B cell (primary cell): ENCODE measurements at regions not wholly inside any gene's neighbourhood (a gene's known extent, or its start where the extent isn't known, plus 50 kb on each side); places are given as distances from the start of the nearest gene placed in this dataset.

ENCODE experiments used
- ATAC-seq: fragments of 200-7000 bp; cut with Tn5 transposase; one replicate; pipeline ENCODE4 v1.10.0; 2021; ENCODE audit warnings: low read depth, mild to moderate bottlenecking, moderate number of reproducible peaks, moderate library complexity
- CTCF ChIA-PET: fragments of 350-600 bp; sonication (Branson Sonifier 250); formaldehyde crosslinking; loops from one replicate; lab custom pipeline; 2021; ENCODE audit warnings: antibody characterized with exemption, inconsistent platforms; lab: Charles Lee
- POLR2A ChIA-PET: fragments of 350-600 bp; sonication (Branson Sonifier 250); formaldehyde crosslinking; loops from one replicate; lab custom pipeline; 2021; ENCODE audit warnings: antibody characterized with exemption; lab: Charles Lee
- DNase-seq: peaks from one replicate; pipeline ENCODE4 v3.0.0; 2013
- H2AFZ ChIP-seq: 2 replicates; pipeline ENCODE4 v1.6.1; 2012; ENCODE audit warnings: mild to moderate bottlenecking, low read depth, low read length; ENCODE audit not compliant: insufficient read depth, poor library complexity, severe bottlenecking
- H3K27ac ChIP-seq, 2 donors: 1 replicate in 1 of 2; 2 replicates in 1 of 2; pipeline ENCODE4 v1.5.1; 2012 to 2013; ENCODE audit warnings: low read length in 2 of 2, mild to moderate bottlenecking in 2 of 2, moderate library complexity in 1 of 2
- H3K27me3 ChIP-seq, 4 experiments: fragments of 200-600 bp in 1 of 4; sonication (generic) in 1 of 4; replicated peaks in 1 of 4; 1 replicate in 2 of 4; 2 replicates in 2 of 4; pipeline versions ENCODE4 v1.6.1 to v1.7.0; 2013 to 2016; ENCODE audit warnings: low read length in 3 of 4, mild to moderate bottlenecking in 2 of 4, mixed read lengths in 1 of 4, moderate library complexity in 1 of 4; ENCODE audit not compliant: insufficient read depth in 4 of 4, control insufficient read depth in 3 of 4; ENCODE audit errors: control extremely low read depth in 1 of 4
- H3K36me3 ChIP-seq, 2 experiments: replicated peaks in 1 of 2; 1 replicate in 1 of 2; 2 replicates in 1 of 2; pipeline versions ENCODE4 v1.6.1 to v1.7.1; 2013; ENCODE audit warnings: low read length in 1 of 2; ENCODE audit not compliant: insufficient read depth in 2 of 2, control insufficient read depth in 1 of 2; ENCODE audit errors: control extremely low read depth in 1 of 2, extremely low read depth in 1 of 2
- H3K4me1 ChIP-seq, 2 donors: fragments of 200-600 bp in 1 of 2; sonication (generic) in 1 of 2; 1 replicate in 1 of 2; 2 replicates in 1 of 2; pipeline versions ENCODE4 v1.5.1 to v1.6.1; 2013 to 2017; ENCODE audit warnings: low read length in 2 of 2; ENCODE audit not compliant: control insufficient read depth in 2 of 2, insufficient read depth in 2 of 2
- H3K4me2 ChIP-seq: replicated peaks from 2 replicates; pipeline ENCODE3; 2012; ENCODE audit warnings: mild to moderate bottlenecking, low read depth, low read length; ENCODE audit not compliant: poor library complexity, severe bottlenecking
- H3K4me3 ChIP-seq, 5 experiments: fragments of 200-600 bp in 1 of 5; sonication (generic) in 1 of 5; 1 replicate in 3 of 5; 2 replicates in 2 of 5; pipeline versions ENCODE4 v1.5.1 to v1.7.0; 2011 to 2016; ENCODE audit warnings: low read length in 4 of 5, mild to moderate bottlenecking in 4 of 5, low read depth in 2 of 5, control low read depth in 1 of 5, moderate library complexity in 1 of 5; ENCODE audit not compliant: insufficient read depth in 1 of 5; ENCODE audit errors: control extremely low read depth in 1 of 5, extremely low read depth in 1 of 5
- H3K79me2 ChIP-seq: fragments of 200-600 bp; sonication (generic); one replicate; pipeline ENCODE4 v1.6.0; 2016; ENCODE audit warnings: low read length; ENCODE audit not compliant: control insufficient read depth, insufficient read depth
- H3K9ac ChIP-seq: fragments of 200-600 bp; sonication (generic); 2 replicates; pipeline ENCODE4 v1.6.1; 2017; ENCODE audit warnings: mild to moderate bottlenecking, low read length, moderate library complexity
- H3K9me3 ChIP-seq, 3 donors: one replicate each; pipeline versions ENCODE4 v1.6.1 to v1.7.1; 2013; ENCODE audit warnings: low read length in 2 of 3; ENCODE audit not compliant: control insufficient read depth in 2 of 3, insufficient read depth in 1 of 3; ENCODE audit errors: control extremely low read depth in 1 of 3
- H4K20me1 ChIP-seq: 2 replicates; pipeline ENCODE4 v1.6.0; 2012; ENCODE audit warnings: mild to moderate bottlenecking, low read length; ENCODE audit not compliant: insufficient read depth, control insufficient read depth, poor library complexity, severe bottlenecking
- H3K27ac Mint-ChIP-seq: one replicate; pipeline ENCODE4 v1.8.0; 2021; ENCODE audit warnings: mixed read lengths
- H3K27me3 Mint-ChIP-seq: one replicate; pipeline ENCODE4 v1.8.0; 2021; ENCODE audit warnings: mixed read lengths
- H3K4me1 Mint-ChIP-seq: one replicate; pipeline ENCODE4 v1.8.0; 2021; ENCODE audit warnings: mixed read lengths
- H3K4me3 Mint-ChIP-seq: one replicate; pipeline ENCODE4 v1.8.0; 2021; ENCODE audit warnings: mixed read lengths
- H3K9me3 Mint-ChIP-seq: one replicate; pipeline ENCODE4 v1.8.0; 2022; ENCODE audit warnings: mixed read lengths; ENCODE audit not compliant: insufficient read depth
- EZH2 ChIP-seq: IDR thresholded peaks from 2 replicates; pipeline ENCODE4 v1.6.1; 2012; ENCODE audit warnings: borderline replicate concordance, low read depth, mild to moderate bottlenecking, moderate library complexity, low read length; ENCODE audit not compliant: insufficient read depth, poor library complexity, severe bottlenecking
- WGBS: methylation state at CpG from one replicate; pipeline ENCODE4 v1.1.5; 2013; ENCODE audit warnings: missing lambda C conversion rate; ENCODE audit not compliant: insufficient coverage; 5-methylcytosine and 5-hydroxymethylcytosine counted together
- intact Hi-C: fragments of 100-400 bp; cut with micrococcal nuclease; formaldehyde crosslinking; loops from one replicate; pipeline ENCODE4 v1.10.0; 2022
- TF ChIP-seq, protein P1 (sequence below): fragments of 200-600 bp; IDR thresholded peaks from one replicate; pipeline ENCODE4 v1.8.0; 2022; ENCODE audit warnings: antibody characterized with exemption, mild to moderate bottlenecking

DNA sequence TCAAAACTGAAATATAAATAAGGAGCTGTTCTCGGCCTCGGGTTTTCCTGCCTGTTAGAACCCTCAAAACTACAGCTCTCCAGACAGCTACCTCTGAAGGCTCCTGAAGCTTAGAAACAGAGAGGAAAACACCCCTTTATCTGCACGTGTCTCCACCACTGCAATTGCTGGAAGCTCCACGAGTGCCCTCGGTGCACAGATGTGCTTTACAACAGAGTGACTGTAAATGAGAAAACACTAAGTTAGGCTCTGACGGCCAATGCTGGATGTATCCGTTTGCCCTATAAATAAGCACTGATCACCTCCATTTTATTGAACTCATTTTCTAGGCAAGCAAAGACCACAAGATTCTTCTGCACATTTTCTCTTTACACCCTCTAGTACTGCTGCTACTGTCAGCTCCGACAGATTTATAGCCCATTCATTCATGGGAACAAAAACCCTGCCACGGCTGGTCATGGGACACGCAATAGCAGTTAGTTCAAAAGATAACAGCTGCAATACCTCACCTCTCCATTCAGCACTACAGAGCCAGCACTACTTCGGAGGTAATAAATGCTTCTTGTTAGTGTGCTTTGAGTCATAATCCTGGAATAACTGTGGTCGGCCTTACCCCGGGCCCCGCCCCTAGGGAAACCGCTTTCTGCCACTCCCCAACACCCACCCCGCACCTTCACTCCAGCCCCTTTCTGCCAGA lies 241.1 kb upstream of the ZNF507 start:
- ChIA-PET POLR2A (no interaction called here), CTCF (no interaction called here)
- Histone ChIP-seq H3K4me3 (no peak overlapping the region), H3K27ac (no peak overlapping the region), H3K4me1 (no peaks in the 10 kb centered on the region), H3K79me2 (no peaks in the 10 kb centered on the region), H2AFZ (peak overlapping the region; percentile 22), H3K9me3 (peaks cover 0 to 24% (median 0%) of the 10 kb centered on the region in 3 donors), H3K27me3 (peaks cover 0 to 5% (median 0%) of the 10 kb centered on the region in 4 experiments), H3K36me3 (no peaks in the 10 kb centered on the region), H3K9ac (no peak overlapping the region), H3K4me2 (no peak overlapping the region), H4K20me1 (no peaks in the 10 kb centered on the region)
- DNase-seq (no peak), ATAC-seq (no peak)
- Mint-ChIP-seq H3K4me3 (no peak overlapping the region), H3K4me1 (no peaks in the 10 kb centered on the region), H3K9me3 (peaks cover 2% of the 10 kb centered on the region), H3K27ac (no peak overlapping the region), H3K27me3 (peaks cover 4% of the 10 kb centered on the region)
- TF ChIP-seq, protein P1, sequence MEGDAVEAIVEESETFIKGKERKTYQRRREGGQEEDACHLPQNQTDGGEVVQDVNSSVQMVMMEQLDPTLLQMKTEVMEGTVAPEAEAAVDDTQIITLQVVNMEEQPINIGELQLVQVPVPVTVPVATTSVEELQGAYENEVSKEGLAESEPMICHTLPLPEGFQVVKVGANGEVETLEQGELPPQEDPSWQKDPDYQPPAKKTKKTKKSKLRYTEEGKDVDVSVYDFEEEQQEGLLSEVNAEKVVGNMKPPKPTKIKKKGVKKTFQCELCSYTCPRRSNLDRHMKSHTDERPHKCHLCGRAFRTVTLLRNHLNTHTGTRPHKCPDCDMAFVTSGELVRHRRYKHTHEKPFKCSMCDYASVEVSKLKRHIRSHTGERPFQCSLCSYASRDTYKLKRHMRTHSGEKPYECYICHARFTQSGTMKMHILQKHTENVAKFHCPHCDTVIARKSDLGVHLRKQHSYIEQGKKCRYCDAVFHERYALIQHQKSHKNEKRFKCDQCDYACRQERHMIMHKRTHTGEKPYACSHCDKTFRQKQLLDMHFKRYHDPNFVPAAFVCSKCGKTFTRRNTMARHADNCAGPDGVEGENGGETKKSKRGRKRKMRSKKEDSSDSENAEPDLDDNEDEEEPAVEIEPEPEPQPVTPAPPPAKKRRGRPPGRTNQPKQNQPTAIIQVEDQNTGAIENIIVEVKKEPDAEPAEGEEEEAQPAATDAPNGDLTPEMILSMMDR, result no peak
- no peak for TF ChIP-seq EZH2
- WGBS, result 13% methylated on average over 7 of the region's 16 CpGs
- intact Hi-C loops, result no loop called here

DNA sequence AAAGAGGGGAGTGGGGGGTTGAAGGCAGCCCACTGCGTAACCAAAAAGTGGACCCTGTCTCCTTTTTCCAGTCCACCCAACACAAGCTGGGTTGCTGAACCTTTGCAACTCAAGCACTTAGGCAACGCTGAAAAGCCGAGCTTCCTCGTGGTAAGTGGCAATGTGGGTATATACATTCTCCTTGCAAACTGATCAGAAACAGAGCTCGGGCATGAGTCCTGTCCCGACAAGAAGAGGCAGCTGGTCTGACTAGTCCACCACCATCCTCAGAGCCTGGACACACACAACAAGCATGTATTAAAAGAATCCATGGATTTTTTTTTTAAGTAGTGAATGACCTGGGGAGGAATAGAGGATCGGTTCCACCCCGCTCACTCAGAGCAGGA lies 240.6 kb upstream of the ZNF507 start:
- intact Hi-C loops, result no loop called here
- H3K27ac Mint-ChIP-seq, result no peak overlapping the region
- H3K9me3 Mint-ChIP-seq, result peaks cover 2% of the 10 kb centered on the region
- Histone ChIP-seq H3K9ac (no peak overlapping the region), H3K27me3 (peaks cover 0 to 5% (median 0%) of the 10 kb centered on the region in 4 experiments), H3K27ac (no peak overlapping the region), H3K36me3 (no peaks in the 10 kb centered on the region), H3K79me2 (no peaks in the 10 kb centered on the region), H3K4me2 (no peak overlapping the region), H3K9me3 (peaks cover 0 to 23% (median 0%) of the 10 kb centered on the region in 3 donors), H2AFZ (no peak overlapping the region), H3K4me3 (no peak overlapping the region), H3K4me1 (no peaks in the 10 kb centered on the region), H4K20me1 (no peaks in the 10 kb centered on the region)
- ChIA-PET POLR2A (no interaction called here), CTCF (no interaction called here)
- WGBS, result no CpG with 5 or more reads among the region's 8 CpGs
- peaks cover 4% of the 10 kb centered on the region for H3K27me3 Mint-ChIP-seq
- no peak for ATAC-seq
- no peak for TF ChIP-seq EZH2
- TF ChIP-seq, protein P1, result no peak
- DNase-seq, result no peak
- no peak overlapping the region for H3K4me3 Mint-ChIP-seq
- H3K4me1 Mint-ChIP-seq, result no peaks in the 10 kb centered on the region
